Neural progenitor cell (in vitro differentiated cells): ENCODE measurements at regions not wholly inside any gene's neighbourhood (a gene's known extent, or its start where the extent isn't known, plus 50 kb on each side); places are given as distances from the start of the nearest gene placed in this dataset.

Experiments used
- CTCF ChIP-seq: fragments of 200-600 bp; sonication (generic); IDR thresholded peaks from 2 replicates; pipeline ENCODE4 v1.5.1; 2017; ENCODE audit warnings: antibody characterized with exemption, mild to moderate bottlenecking
- EZH2phosphoT487 ChIP-seq: fragments of 200-600 bp; sonication (generic); IDR thresholded peaks from 2 replicates; pipeline ENCODE4 v1.6.1; 2017; ENCODE audit warnings: antibody characterized with exemption

GRCh38 chr18:25675123-25675850 is 323.3 kb upstream of the ZNF521 start:
- TF ChIP-seq CTCF (no peak), EZH2phosphoT487 (no peak)
